ENCODE measurements at regions not wholly inside any gene's neighbourhood (a gene's known extent, or its start where the extent isn't known, plus 50 kb on each side); places are given as distances from the start of the nearest gene placed in this dataset.

- no peak for DNase-seq
- TF ChIP-seq CTCF (IDR thresholded peaks at IDR 0.05) = no peak
- H3K27me3 Mint-ChIP-seq (ENCODE audit: low read depth in 3 of 3) = peaks cover 0 to 4% (median 0%) of the 10 kb centered on the region in 3 donors
- Histone ChIP-seq H3K27ac (ENCODE audit: low read depth in 1 of 2, low read length in 2 of 2) (no peak overlapping the region), H3K9me3 (replicated peaks in 1 of 2; ENCODE audit: control insufficient read depth in 1 of 2, insufficient read depth in 1 of 2, low read length in 2 of 2) (peaks cover 0 to 3% of the 10 kb centered on the region in 2 donors), H3K4me3 (replicated peaks in 1 of 3; ENCODE audit: low read depth in 2 of 3, low read length in 3 of 3) (no peak overlapping the region), H3K9ac (ENCODE audit: insufficient read depth, low read length, poor library complexity, severe bottlenecking) (no peak overlapping the region), H3K27me3 (ENCODE audit: control insufficient read depth in 2 of 2, insufficient read depth in 2 of 2, low read length in 2 of 2) (no peaks in the 10 kb centered on the region), H3K4me1 (ENCODE audit: control insufficient read depth in 1 of 2, insufficient read depth in 2 of 2, low read length in 2 of 2) (no peaks in the 10 kb centered on the region), H2AFZ (ENCODE audit: insufficient read depth, low read depth, low read length, poor library complexity, severe bottlenecking) (no peak overlapping the region), H3K4me2 (replicated peaks; ENCODE audit: extremely low read depth, low read length, poor library complexity, severe bottlenecking) (no peak overlapping the region), H3K36me3 (replicated peaks in 1 of 2; ENCODE audit: control insufficient read depth in 1 of 2, insufficient read depth in 2 of 2, low read length in 2 of 2) (no peaks in the 10 kb centered on the region), H3K79me2 (ENCODE audit: insufficient read depth, low read length) (no peaks in the 10 kb centered on the region), H4K20me1 (ENCODE audit: insufficient read depth, low read length) (no peaks in the 10 kb centered on the region)
- no peak overlapping the region for H3K27ac Mint-ChIP-seq
- H3K9me3 Mint-ChIP-seq = peaks cover 0 to 4% (median 2%) of the 10 kb centered on the region in 7 donors
- no peaks in the 10 kb centered on the region for H3K36me3 Mint-ChIP-seq
- 84% methylated on average over 5 of the region's 10 CpGs for WGBS (ENCODE audit: insufficient coverage)
- no peak overlapping the region for H3K4me3 Mint-ChIP-seq
- intact Hi-C loops (cut with micrococcal nuclease) = no loop called here
- no peaks in the 10 kb centered on the region for H3K4me1 Mint-ChIP-seq
Observed at GRCh38 chr18:77482190-77483085, 232.8 kb downstream of the GALR1 start.

- peaks cover 2 to 8% (median 3%) of the 10 kb centered on the region in 3 donors for H3K27me3 Mint-ChIP-seq (ENCODE audit: low read depth in 3 of 3)
- no peak for TF ChIP-seq CTCF (IDR thresholded peaks at IDR 0.05)
- H4K20me1 ChIP-seq (ENCODE audit: insufficient read depth, low read length) = no peaks in the 10 kb centered on the region
- no peak overlapping the region for H3K4me3 ChIP-seq (replicated peaks in 1 of 3; ENCODE audit: low read depth in 2 of 3, low read length in 3 of 3)
- no peaks in the 10 kb centered on the region for H3K79me2 ChIP-seq (ENCODE audit: insufficient read depth, low read length)
- H3K9ac ChIP-seq (ENCODE audit: insufficient read depth, low read length, poor library complexity, severe bottlenecking) = no peak overlapping the region
- intact Hi-C loops (cut with micrococcal nuclease) = no loop called here
- no peaks in the 10 kb centered on the region for H3K27me3 ChIP-seq (ENCODE audit: control insufficient read depth in 2 of 2, insufficient read depth in 2 of 2, low read length in 2 of 2)
- no peak for DNase-seq
- no peak overlapping the region for H3K4me3 Mint-ChIP-seq
- no peak overlapping the region for H3K27ac ChIP-seq (ENCODE audit: low read depth in 1 of 2, low read length in 2 of 2)
- H3K36me3 Mint-ChIP-seq = no peaks in the 10 kb centered on the region
- H3K36me3 ChIP-seq (replicated peaks in 1 of 2; ENCODE audit: control insufficient read depth in 1 of 2, insufficient read depth in 2 of 2, low read length in 2 of 2) = no peaks in the 10 kb centered on the region
- H3K27ac Mint-ChIP-seq = peak overlapping the region in 1 of 7 donors; percentile 52
- H3K9me3 Mint-ChIP-seq = peaks cover 0 to 5% (median 2%) of the 10 kb centered on the region in 7 donors
- peaks cover 0 to 3% of the 10 kb centered on the region in 2 donors for H3K9me3 ChIP-seq (replicated peaks in 1 of 2; ENCODE audit: control insufficient read depth in 1 of 2, insufficient read depth in 1 of 2, low read length in 2 of 2)
- H3K4me1 ChIP-seq (ENCODE audit: control insufficient read depth in 1 of 2, insufficient read depth in 2 of 2, low read length in 2 of 2) = no peaks in the 10 kb centered on the region
- no peak overlapping the region for H2AFZ ChIP-seq (ENCODE audit: insufficient read depth, low read depth, low read length, poor library complexity, severe bottlenecking)
- H3K4me2 ChIP-seq (replicated peaks; ENCODE audit: extremely low read depth, low read length, poor library complexity, severe bottlenecking) = no peak overlapping the region
- WGBS (ENCODE audit: insufficient coverage) = 63% methylated on average over 1 of the region's 3 CpGs
- H3K4me1 Mint-ChIP-seq = no peaks in the 10 kb centered on the region
Observed at GRCh38 chr18:77486985-77487384, 237.3 kb downstream of the GALR1 start.
